Lung (tissue), 11 donors: ENCODE measurements at regions not wholly inside any gene's neighbourhood (a gene's known extent, or its start where the extent isn't known, plus 50 kb on each side); places are given as distances from the start of the nearest gene placed in this dataset.

Experiments used
- ATAC-seq: fragments of 200-7000 bp; cut with Tn5 transposase; one replicate; pipeline ENCODE4 v1.9.1; 2020; ENCODE audit warnings: moderate number of reproducible peaks; ENCODE audit not compliant: insufficient read depth, low FRiP score
- DNase-seq, 3 donors: peaks; one replicate each; pipeline ENCODE4 v3.0.0-alpha.2; 2013 to 2017
- H3K27ac ChIP-seq, 2 donors: one replicate each; pipeline ENCODE4 v1.5.1; 2013; ENCODE audit warnings: mild to moderate bottlenecking in 2 of 2, moderate library complexity in 2 of 2, control low read depth in 1 of 2, inconsistent platforms in 1 of 2, low read depth in 1 of 2, low read length in 1 of 2
- H3K27me3 ChIP-seq, 3 donors: one replicate each; pipeline ENCODE4 v1.5.1; 2013; ENCODE audit warnings: low read length in 2 of 3; ENCODE audit not compliant: control insufficient read depth in 3 of 3, insufficient read depth in 3 of 3
- H3K36me3 ChIP-seq, 4 donors: one replicate each; pipeline ENCODE4 v1.5.1; 2013; ENCODE audit warnings: low read length in 4 of 4, mild to moderate bottlenecking in 1 of 4, moderate library complexity in 1 of 4; ENCODE audit not compliant: control insufficient read depth in 4 of 4, insufficient read depth in 4 of 4
- H3K4me1 ChIP-seq, 5 donors: one replicate each; pipeline ENCODE4 v1.5.1; 2013; ENCODE audit warnings: low read length in 5 of 5, mild to moderate bottlenecking in 2 of 5, moderate library complexity in 1 of 5; ENCODE audit not compliant: control insufficient read depth in 5 of 5, insufficient read depth in 5 of 5
- H3K4me3 ChIP-seq: one replicate; pipeline ENCODE4 v1.5.1; 2013; ENCODE audit warnings: mild to moderate bottlenecking, control low read depth, moderate library complexity
- H3K9ac ChIP-seq, 2 donors: one replicate each; pipeline ENCODE4 v1.5.1; 2013; ENCODE audit warnings: low read length in 2 of 2, control low read depth in 1 of 2; ENCODE audit not compliant: insufficient read depth in 1 of 2
- H3K9me3 ChIP-seq, 4 donors: one replicate each; pipeline ENCODE4 v1.5.1; 2013; ENCODE audit warnings: low read length in 3 of 4, mild to moderate bottlenecking in 1 of 4, moderate library complexity in 1 of 4; ENCODE audit not compliant: control insufficient read depth in 4 of 4, insufficient read depth in 3 of 4
- CTCF ChIP-seq: IDR thresholded peaks from 2 replicates; pipeline ENCODE4 v1.5.1; 2012; ENCODE audit warnings: mild to moderate bottlenecking; ENCODE audit errors: control extremely low read depth, extremely low read depth
- WGBS, 2 donors: extraction: QIAGEN DNeasy Blood & Tissue Kit; methylation state at CpG; one replicate each; pipeline ENCODE4 v1.1.7; 2013; 5-methylcytosine and 5-hydroxymethylcytosine counted together
- donor health status: control.
- donor health status: control.
- donor health status: Bipolar disorder and iron deficiency.
- donor health status: healthy.
- donor health status: DM: yes; HTN: yes; CAD: no.

GRCh38 chr3:189519458-189519857 lies 111.7 kb upstream of the TP63 start:
- TF ChIP-seq CTCF, result no peak
- no peak overlapping the region for H3K9ac ChIP-seq
- DNase-seq, result no peak
- H3K27ac ChIP-seq, result no peak overlapping the region
- no peaks in the 10 kb centered on the region for H3K27me3 ChIP-seq
- H3K9me3 ChIP-seq, result peaks cover 0 to 7% (median 0%) of the 10 kb centered on the region in 4 donors
- ATAC-seq, result no peak
- no peaks in the 10 kb centered on the region for H3K36me3 ChIP-seq
- no peak overlapping the region for H3K4me3 ChIP-seq
- no peaks in the 10 kb centered on the region for H3K4me1 ChIP-seq

- Histone ChIP-seq H3K36me3 (no peaks in the 10 kb centered on the region), H3K27me3 (no peaks in the 10 kb centered on the region), H3K4me1 (no peaks in the 10 kb centered on the region), H3K9me3 (no peaks in the 10 kb centered on the region), H3K4me3 (no peak overlapping the region), H3K27ac (no peak overlapping the region), H3K9ac (no peak overlapping the region)
- ATAC-seq (no peak), DNase-seq (no peak)
- WGBS, 2 donors, result 87 to 91% methylated on average over 1 of the region's 1 CpG
- no peak for TF ChIP-seq CTCF
Measured at GRCh38 chr3:189529468-189529867, 101.7 kb upstream of the TP63 start.

- WGBS, 2 donors, result 90 to 94% methylated on average over 5 of the region's 5 CpGs
- H3K27ac ChIP-seq, result no peak overlapping the region
- H3K4me1 ChIP-seq, result no peaks in the 10 kb centered on the region
- no peaks in the 10 kb centered on the region for H3K36me3 ChIP-seq
- no peak for TF ChIP-seq CTCF
- no peaks in the 10 kb centered on the region for H3K9me3 ChIP-seq
- no peak for ATAC-seq
- no peak for DNase-seq
- H3K4me3 ChIP-seq, result no peak overlapping the region
- H3K27me3 ChIP-seq, result no peaks in the 10 kb centered on the region
- H3K9ac ChIP-seq, result no peak overlapping the region
Measured at GRCh38 chr3:189529889-189530471, 101.2 kb upstream of the TP63 start.

- ATAC-seq, result no peak
- Histone ChIP-seq H3K27ac (no peak overlapping the region), H3K27me3 (no peaks in the 10 kb centered on the region), H3K36me3 (no peaks in the 10 kb centered on the region), H3K9me3 (no peaks in the 10 kb centered on the region), H3K4me1 (no peaks in the 10 kb centered on the region), H3K9ac (no peak overlapping the region), H3K4me3 (no peak overlapping the region)
- TF ChIP-seq CTCF, result no peak
- DNase-seq, result no peak
- whole genome bisulfite sequencing, 2 donors, result 20 to 35% methylated on average over 4 of the region's 4 CpGs
Measured at GRCh38 chr3:189530822-189531221, 100.4 kb upstream of the TP63 start.
